ENCODE measurements at regions not wholly inside any gene's neighbourhood (a gene's known extent, or its start where the extent isn't known, plus 50 kb on each side); places are given as distances from the start of the nearest gene placed in this dataset.

GRCh38 chr5:117793963-117794362 is 1194.4 kb downstream of the DTWD2 start:
- FAIRE-seq (no peak), DNase-seq (ENCODE audit: low read depth, low spot score) (no peak)
- H2AFZ ChIP-seq (ENCODE audit: control insufficient read depth, low read length) = no peak overlapping the region
- no peaks in the 10 kb centered on the region for H3K79me2 ChIP-seq (ENCODE audit: control insufficient read depth, insufficient read depth, low read length)
- TF ChIP-seq, protein P1, sequence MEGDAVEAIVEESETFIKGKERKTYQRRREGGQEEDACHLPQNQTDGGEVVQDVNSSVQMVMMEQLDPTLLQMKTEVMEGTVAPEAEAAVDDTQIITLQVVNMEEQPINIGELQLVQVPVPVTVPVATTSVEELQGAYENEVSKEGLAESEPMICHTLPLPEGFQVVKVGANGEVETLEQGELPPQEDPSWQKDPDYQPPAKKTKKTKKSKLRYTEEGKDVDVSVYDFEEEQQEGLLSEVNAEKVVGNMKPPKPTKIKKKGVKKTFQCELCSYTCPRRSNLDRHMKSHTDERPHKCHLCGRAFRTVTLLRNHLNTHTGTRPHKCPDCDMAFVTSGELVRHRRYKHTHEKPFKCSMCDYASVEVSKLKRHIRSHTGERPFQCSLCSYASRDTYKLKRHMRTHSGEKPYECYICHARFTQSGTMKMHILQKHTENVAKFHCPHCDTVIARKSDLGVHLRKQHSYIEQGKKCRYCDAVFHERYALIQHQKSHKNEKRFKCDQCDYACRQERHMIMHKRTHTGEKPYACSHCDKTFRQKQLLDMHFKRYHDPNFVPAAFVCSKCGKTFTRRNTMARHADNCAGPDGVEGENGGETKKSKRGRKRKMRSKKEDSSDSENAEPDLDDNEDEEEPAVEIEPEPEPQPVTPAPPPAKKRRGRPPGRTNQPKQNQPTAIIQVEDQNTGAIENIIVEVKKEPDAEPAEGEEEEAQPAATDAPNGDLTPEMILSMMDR (optimal IDR thresholded peaks at IDR 0.05 in 1 of 3, IDR thresholded peaks at IDR 0.05 in 1 of 3, conservative IDR thresholded peaks at IDR 0.05 in 1 of 3; ENCODE audit: extremely low read depth in 1 of 3, insufficient read depth in 2 of 3, low read length in 3 of 3) = no peak
- no peak for TF ChIP-seq EZH2 (IDR thresholded peaks at IDR 0.05; ENCODE audit: low read length)
- H3K9ac ChIP-seq (ENCODE audit: control insufficient read depth, extremely low read depth, insufficient read depth, low read length) = no peak overlapping the region
- H3K27me3 ChIP-seq (ENCODE audit: control insufficient read depth, extremely low read depth, insufficient read depth, low read length) = no peaks in the 10 kb centered on the region
- no peaks in the 10 kb centered on the region for H3K36me3 ChIP-seq (ENCODE audit: control insufficient read depth in 2 of 2, extremely low read depth in 1 of 2, insufficient read depth in 2 of 2, low read length in 2 of 2)
- no peak overlapping the region for H3K4me2 ChIP-seq (ENCODE audit: control insufficient read depth, extremely low read depth, insufficient read depth, low read depth, low read length)
- dilution Hi-C loops (cut with MboI; ENCODE audit: extremely low pct_ligation_motif_present, low sequenced_read_pairs) = no loop called here
- H3K27ac ChIP-seq (ENCODE audit: control insufficient read depth, insufficient read depth, low read length) = no peak overlapping the region
- no peaks in the 10 kb centered on the region for H4K20me1 ChIP-seq (ENCODE audit: control insufficient read depth, extremely low read depth, insufficient read depth, low read length)
- H3K4me1 ChIP-seq (ENCODE audit: control insufficient read depth, extremely low read depth, insufficient read depth, low read length) = no peaks in the 10 kb centered on the region
- H3K9me1 ChIP-seq (ENCODE audit: control insufficient read depth, extremely low read depth, insufficient read depth, low read length) = no peaks in the 10 kb centered on the region
- no peaks in the 10 kb centered on the region for H3K9me3 ChIP-seq (ENCODE audit: control insufficient read depth, low read depth, low read length)
- H3K4me3 ChIP-seq (ENCODE audit: control insufficient read depth in 2 of 3, extremely low read depth in 1 of 3, insufficient read depth in 2 of 3, low read depth in 1 of 3, low read length in 3 of 3) = no peak overlapping the region

DNA sequence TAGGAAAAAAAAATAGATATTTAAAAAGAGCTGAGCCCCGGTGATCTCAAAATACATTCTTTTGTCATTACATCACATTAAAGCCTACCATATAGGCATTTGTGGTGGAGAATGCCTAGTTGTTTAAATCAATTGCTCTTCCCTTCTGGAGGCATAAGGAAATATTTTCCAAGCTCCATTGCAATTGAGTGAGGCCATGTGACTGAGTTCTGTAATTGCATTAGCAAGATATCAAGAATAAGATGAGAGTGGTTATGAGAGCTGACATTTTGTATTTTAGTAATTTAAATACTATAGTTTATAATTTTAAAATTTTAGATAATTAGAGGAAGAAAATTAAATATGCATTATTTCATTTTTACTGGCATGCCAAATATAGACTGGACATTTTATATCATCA is 1195.9 kb downstream of the DTWD2 start:
- Histone ChIP-seq H3K4me2 (ENCODE audit: control insufficient read depth, extremely low read depth, insufficient read depth, low read depth, low read length) (no peak overlapping the region), H4K20me1 (ENCODE audit: control insufficient read depth, extremely low read depth, insufficient read depth, low read length) (no peaks in the 10 kb centered on the region), H3K27me3 (ENCODE audit: control insufficient read depth, extremely low read depth, insufficient read depth, low read length) (no peaks in the 10 kb centered on the region), H3K79me2 (ENCODE audit: control insufficient read depth, insufficient read depth, low read length) (no peaks in the 10 kb centered on the region), H3K36me3 (ENCODE audit: control insufficient read depth in 2 of 2, extremely low read depth in 1 of 2, insufficient read depth in 2 of 2, low read length in 2 of 2) (no peaks in the 10 kb centered on the region), H2AFZ (ENCODE audit: control insufficient read depth, low read length) (no peak overlapping the region), H3K9ac (ENCODE audit: control insufficient read depth, extremely low read depth, insufficient read depth, low read length) (no peak overlapping the region), H3K4me1 (ENCODE audit: control insufficient read depth, extremely low read depth, insufficient read depth, low read length) (no peaks in the 10 kb centered on the region), H3K9me1 (ENCODE audit: control insufficient read depth, extremely low read depth, insufficient read depth, low read length) (no peaks in the 10 kb centered on the region), H3K4me3 (ENCODE audit: control insufficient read depth in 2 of 3, extremely low read depth in 1 of 3, insufficient read depth in 2 of 3, low read depth in 1 of 3, low read length in 3 of 3) (no peak overlapping the region), H3K27ac (ENCODE audit: control insufficient read depth, insufficient read depth, low read length) (no peak overlapping the region), H3K9me3 (ENCODE audit: control insufficient read depth, low read depth, low read length) (no peaks in the 10 kb centered on the region)
- DNase-seq (ENCODE audit: low read depth, low spot score) = no peak
- dilution Hi-C loops (cut with MboI; ENCODE audit: extremely low pct_ligation_motif_present, low sequenced_read_pairs) = no loop called here
- no peak for FAIRE-seq
- TF ChIP-seq, protein P1 (optimal IDR thresholded peaks at IDR 0.05 in 1 of 3, IDR thresholded peaks at IDR 0.05 in 1 of 3, conservative IDR thresholded peaks at IDR 0.05 in 1 of 3; ENCODE audit: extremely low read depth in 1 of 3, insufficient read depth in 2 of 3, low read length in 3 of 3) = no peak
- TF ChIP-seq EZH2 (IDR thresholded peaks at IDR 0.05; ENCODE audit: low read length) = no peak

Data from keratinocyte (primary cell).